PFSK-1 (cell line): ENCODE measurements at regions not wholly inside any gene's neighbourhood (a gene's known extent, or its start where the extent isn't known, plus 50 kb on each side); places are given as distances from the start of the nearest gene placed in this dataset.

Experiments
- POLR2AphosphoS5 ChIP-seq: IDR thresholded peaks from 2 replicates; pipeline ENCODE4 v1.6.1; 2012; ENCODE audit warnings: low read depth, mild to moderate bottlenecking, control low read depth, low read length, moderate library complexity
- SIN3A ChIP-seq: IDR thresholded peaks from 2 replicates; pipeline ENCODE4 v1.6.1; 2012; ENCODE audit warnings: mild to moderate bottlenecking, low read length, moderate library complexity, borderline replicate concordance; ENCODE audit not compliant: insufficient read depth
- TAF1 ChIP-seq: IDR thresholded peaks from 2 replicates; pipeline ENCODE4 v1.6.1; 2012; ENCODE audit warnings: low read length, control low read depth, borderline replicate concordance; ENCODE audit not compliant: insufficient read depth
- TF ChIP-seq, protein P1 (sequence below), 2 experiments: IDR thresholded peaks; 2 replicates each; pipeline versions ENCODE4 v1.6.1 to v1.8.0; 2011 to 2012; ENCODE audit warnings: low read depth in 2 of 2, low read length in 2 of 2, control low read depth in 1 of 2, inconsistent platforms in 1 of 2, mild to moderate bottlenecking in 1 of 2, moderate library complexity in 1 of 2; ENCODE audit not compliant: insufficient read depth in 1 of 2

DNA sequence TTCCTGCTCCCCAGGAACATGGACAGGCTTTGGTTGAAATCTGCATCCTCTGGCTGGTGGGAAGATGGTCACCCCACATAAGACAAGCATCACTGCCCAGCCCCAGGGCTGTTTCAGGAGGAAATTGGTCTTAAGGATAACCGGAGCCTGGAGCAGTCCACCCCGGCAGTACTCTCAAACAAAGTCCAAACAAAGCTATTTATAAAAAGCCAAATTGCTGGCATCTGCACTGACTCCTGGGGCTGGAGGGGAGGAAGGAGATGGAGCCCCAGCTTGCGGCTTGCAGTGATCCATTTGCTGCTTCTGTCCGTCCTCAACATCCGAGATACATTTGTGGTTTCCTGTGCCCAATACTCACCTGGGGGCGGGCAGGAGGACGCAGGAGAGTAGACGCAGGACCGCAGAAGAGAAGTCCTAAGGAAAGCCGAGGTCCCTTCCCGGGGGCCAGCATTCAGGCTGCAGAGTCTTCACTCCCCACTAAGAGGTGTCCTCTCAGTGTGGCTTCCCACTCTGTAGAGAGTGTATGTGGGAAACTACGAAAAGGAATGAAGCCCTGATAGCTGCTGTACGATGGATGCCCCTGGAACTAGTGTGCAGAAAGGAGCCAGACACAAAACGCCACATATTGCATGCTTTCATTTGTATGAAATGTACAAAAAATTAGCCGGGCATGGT lies 107.3 kb upstream of the FGF3 start:
- TF ChIP-seq SIN3A (no peak), POLR2AphosphoS5 (no peak), TAF1 (no peak)
- TF ChIP-seq, protein P1, sequence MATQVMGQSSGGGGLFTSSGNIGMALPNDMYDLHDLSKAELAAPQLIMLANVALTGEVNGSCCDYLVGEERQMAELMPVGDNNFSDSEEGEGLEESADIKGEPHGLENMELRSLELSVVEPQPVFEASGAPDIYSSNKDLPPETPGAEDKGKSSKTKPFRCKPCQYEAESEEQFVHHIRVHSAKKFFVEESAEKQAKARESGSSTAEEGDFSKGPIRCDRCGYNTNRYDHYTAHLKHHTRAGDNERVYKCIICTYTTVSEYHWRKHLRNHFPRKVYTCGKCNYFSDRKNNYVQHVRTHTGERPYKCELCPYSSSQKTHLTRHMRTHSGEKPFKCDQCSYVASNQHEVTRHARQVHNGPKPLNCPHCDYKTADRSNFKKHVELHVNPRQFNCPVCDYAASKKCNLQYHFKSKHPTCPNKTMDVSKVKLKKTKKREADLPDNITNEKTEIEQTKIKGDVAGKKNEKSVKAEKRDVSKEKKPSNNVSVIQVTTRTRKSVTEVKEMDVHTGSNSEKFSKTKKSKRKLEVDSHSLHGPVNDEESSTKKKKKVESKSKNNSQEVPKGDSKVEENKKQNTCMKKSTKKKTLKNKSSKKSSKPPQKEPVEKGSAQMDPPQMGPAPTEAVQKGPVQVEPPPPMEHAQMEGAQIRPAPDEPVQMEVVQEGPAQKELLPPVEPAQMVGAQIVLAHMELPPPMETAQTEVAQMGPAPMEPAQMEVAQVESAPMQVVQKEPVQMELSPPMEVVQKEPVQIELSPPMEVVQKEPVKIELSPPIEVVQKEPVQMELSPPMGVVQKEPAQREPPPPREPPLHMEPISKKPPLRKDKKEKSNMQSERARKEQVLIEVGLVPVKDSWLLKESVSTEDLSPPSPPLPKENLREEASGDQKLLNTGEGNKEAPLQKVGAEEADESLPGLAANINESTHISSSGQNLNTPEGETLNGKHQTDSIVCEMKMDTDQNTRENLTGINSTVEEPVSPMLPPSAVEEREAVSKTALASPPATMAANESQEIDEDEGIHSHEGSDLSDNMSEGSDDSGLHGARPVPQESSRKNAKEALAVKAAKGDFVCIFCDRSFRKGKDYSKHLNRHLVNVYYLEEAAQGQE (IDR thresholded peaks at IDR 0.05; ENCODE audit: insufficient read depth in 1 of 2, low read depth in 2 of 2, low read length in 2 of 2): no peak
